HepG2 (cell line): ENCODE measurements at regions not wholly inside any gene's neighbourhood (a gene's known extent, or its start where the extent isn't known, plus 50 kb on each side); places are given as distances from the start of the nearest gene placed in this dataset.

Experiments
- ATAC-seq: fragments of 200-7000 bp; cut with Tn5 transposase; 3 replicates; pipeline ENCODE4 v1.9.1; 2020; ENCODE audit warnings: mild to moderate bottlenecking, moderate library complexity
- BruUV-seq: library from RNA; stranded (reverse); fragments of 400-500 nt; replicated peaks from 2 replicates; lab custom pipeline; 2021; lab: Mats Ljungman, UMichigan
- CTCF ChIA-PET: fragments of 300-600 bp; formaldehyde crosslinking; extraction: SDS; loops from one replicate; lab custom pipeline; 2021; ENCODE audit warnings: low total read pairs, inconsistent platforms, low intra/inter-chr PET ratio; lab: Yijun Ruan, JAX
- POLR2A ChIA-PET: fragments of 350-600 bp; sonication (Branson Sonifier 250); formaldehyde crosslinking; loops from one replicate; lab custom pipeline; 2020; ENCODE audit warnings: antibody characterized with exemption, inconsistent platforms; lab: Yijun Ruan, JAX
- DNase-seq: peaks from one replicate; pipeline ENCODE4 v3.0.0-alpha.2; 2015; ENCODE audit warnings: low spot score
- FAIRE-seq: peaks from 3 replicates; lab custom pipeline; 2011; peaks lifted over from hg19 to GRCh38; lab: Jason Lieb, UNC
- H2AFZ ChIP-seq: one replicate; pipeline ENCODE4 v1.6.1; 2011; ENCODE audit warnings: low read length, inconsistent platforms
- H3K27ac ChIP-seq: fragments of 300-600 bp; 3 replicates; pipeline ENCODE4 v1.8.0; 2011; ENCODE audit warnings: mixed run types, mild to moderate bottlenecking, mixed read lengths, low read length, inconsistent platforms; ENCODE audit not compliant: insufficient read depth; ENCODE audit errors: extremely low read length
- H3K27me3 ChIP-seq, 2 experiments: fragments of 200-600 bp in 1 of 2; 2 replicates in 1 of 2; 3 replicates in 1 of 2; pipeline versions ENCODE4 v1.6.0 to v1.8.0; 2011; ENCODE audit warnings: low read length in 2 of 2, mild to moderate bottlenecking in 2 of 2, moderate library complexity in 2 of 2, inconsistent platforms in 1 of 2; ENCODE audit not compliant: insufficient read depth in 2 of 2, control insufficient read depth in 1 of 2
- H3K36me3 ChIP-seq, 2 experiments: fragments of 200-600 bp in 1 of 2; replicated peaks in 1 of 2; 2 replicates in 1 of 2; 3 replicates in 1 of 2; pipeline versions ENCODE4 v1.5.1 to v1.8.0; 2011; ENCODE audit warnings: low read length in 2 of 2, inconsistent platforms in 1 of 2; ENCODE audit not compliant: insufficient read depth in 2 of 2, control insufficient read depth in 1 of 2
- H3K4me1 ChIP-seq: 2 replicates; pipeline ENCODE4 v1.5.1; 2012; ENCODE audit warnings: low read length, inconsistent platforms; ENCODE audit not compliant: insufficient read depth
- H3K4me2 ChIP-seq: 2 replicates; pipeline ENCODE4 v1.6.0; 2011; ENCODE audit warnings: low read depth, low read length, inconsistent platforms
- H3K4me3 ChIP-seq, 3 experiments: fragments of 200-600 bp in 1 of 3; sonication (generic), shearing (Covaris generic) in 1 of 3; replicated peaks in 1 of 3; 2 replicates each; pipeline ENCODE4 v1.5.1; 2011 to 2016; ENCODE audit warnings: low read length in 3 of 3, inconsistent platforms in 2 of 3, low read depth in 2 of 3, mild to moderate bottlenecking in 2 of 3, control low read depth in 1 of 3, mixed read lengths in 1 of 3; ENCODE audit not compliant: insufficient read depth in 1 of 3
- H3K79me2 ChIP-seq: one replicate; pipeline ENCODE4 v1.6.1; 2011; ENCODE audit warnings: low read length, inconsistent platforms; ENCODE audit not compliant: insufficient read depth
- H3K9ac ChIP-seq: 2 replicates; pipeline ENCODE4 v1.6.0; 2011; ENCODE audit warnings: mild to moderate bottlenecking, low read depth, low read length, inconsistent platforms; ENCODE audit not compliant: insufficient read depth
- H3K9me3 ChIP-seq: 2 replicates; pipeline ENCODE4 v1.5.1; 2012; ENCODE audit warnings: mild to moderate bottlenecking, low read length
- H4K20me1 ChIP-seq: 2 replicates; pipeline ENCODE4 v1.6.0; 2011; ENCODE audit warnings: inconsistent platforms, mild to moderate bottlenecking, low read length, moderate library complexity; ENCODE audit not compliant: insufficient read depth
- MAFF ChIP-seq: IDR thresholded peaks from 2 replicates; pipeline ENCODE4 v1.6.1; 2011; ENCODE audit warnings: low read depth, low read length, improper control_type of control experiment
- MAFK ChIP-seq, 2 experiments: IDR thresholded peaks in 1 of 2; conservative IDR thresholded peaks in 1 of 2; 2 replicates each; pipeline ENCODE4 v1.6.1; 2011; ENCODE audit warnings: improper control_type of control experiment in 2 of 2, low read length in 2 of 2
- MBD4 ChIP-seq: IDR thresholded peaks from 2 replicates; pipeline ENCODE4 v1.6.1; 2012; ENCODE audit warnings: low read length, inconsistent platforms, borderline replicate concordance
- NFRKB ChIP-seq: fragments of 450-650 bp; IDR thresholded peaks from 2 replicates; pipeline ENCODE4 v1.6.1; 2017
- TRAFD1 ChIP-seq: sonication (generic); formaldehyde crosslinking; IDR thresholded peaks from 2 replicates; pipeline ENCODE4 v1.5.1; 2020; ENCODE audit warnings: missing genetic modification reagents, mild to moderate bottlenecking, borderline replicate concordance
- ZBTB10 ChIP-seq: sonication (generic); formaldehyde crosslinking; IDR thresholded peaks from 2 replicates; pipeline ENCODE4 v1.4.0; 2020; ENCODE audit warnings: missing genetic modification reagents, borderline replicate concordance
- ZNF567 ChIP-seq: sonication (generic); formaldehyde crosslinking; IDR thresholded peaks from 2 replicates; pipeline ENCODE4 v1.8.1; 2023; ENCODE audit warnings: mild to moderate bottlenecking, missing genetic modification reagents, borderline replicate concordance
- ZNF607 ChIP-seq: sonication (generic); formaldehyde crosslinking; IDR thresholded peaks from 2 replicates; pipeline ENCODE4 v1.5.1; 2020; ENCODE audit warnings: missing genetic modification reagents, mild to moderate bottlenecking, borderline replicate concordance
- ZNF614 ChIP-seq: IDR thresholded peaks from 2 replicates; pipeline ENCODE4 v1.6.1; 2018; ENCODE audit warnings: missing biosample characterization, missing genetic modification reagents, inconsistent platforms, borderline replicate concordance
- WGBS: methylation state at CpG from one replicate; pipeline ENCODE4 v1.1.6; 2017; ENCODE audit warnings: low lambda C conversion rate; 5-methylcytosine and 5-hydroxymethylcytosine counted together
- in situ Hi-C: cut with HindIII; loops from 2 replicates; pipeline ENCODE4 v1.10.0; 2017; ENCODE audit warnings: low pct_unique_long_range_greater_than_20kb; ENCODE audit not compliant: extremely low pct_ligation_motif_present
- intact Hi-C: fragments of 100-400 bp; cut with micrococcal nuclease; formaldehyde crosslinking; loops from one replicate; pipeline ENCODE4 v1.10.0; 2022; ENCODE audit not compliant: unreplicated experiment

- in situ Hi-C loops (no loop called here), intact Hi-C loops (no loop called here)
- Histone ChIP-seq H3K36me3 (no peaks in the 10 kb centered on the region), H3K4me2 (no peak overlapping the region), H3K9me3 (no peaks in the 10 kb centered on the region), H4K20me1 (no peaks in the 10 kb centered on the region), H3K4me1 (no peaks in the 10 kb centered on the region), H2AFZ (no peak overlapping the region), H3K27me3 (no peaks in the 10 kb centered on the region), H3K4me3 (no peak overlapping the region), H3K79me2 (no peaks in the 10 kb centered on the region), H3K9ac (no peak overlapping the region), H3K27ac (no peak overlapping the region)
- TF ChIP-seq MAFK (conservative IDR thresholded peaks at IDR 0.05 in 1 of 2, IDR thresholded peaks at IDR 0.05 in 1 of 2; ENCODE audit: low read length in 2 of 2): 0 out of 4 replicates have a peak, but pooled peaks have one; percentile 10 to 13
- TF ChIP-seq MAFF: 0 out of 2 replicates have a peak, but pooled peaks have one; percentile 2
- no peak for TF ChIP-seq ZNF614 (CRISPR knock-in tag)
- TF ChIP-seq ZBTB10 (CRISPR knock-in tag): no peak
- no peak for TF ChIP-seq ZNF567 (CRISPR knock-in tag)
- no peak for TF ChIP-seq MBD4
- no peak for TF ChIP-seq TRAFD1 (CRISPR knock-in tag)
- no peak for TF ChIP-seq ZNF607 (CRISPR knock-in tag)
- no peak for TF ChIP-seq NFRKB
- POLR2A ChIA-PET: no interaction called here
- no peak for FAIRE-seq
- CTCF ChIA-PET: no interaction called here
- no TSS peak for BruUV-seq
- no peak for DNase-seq
- no peak for ATAC-seq
- 15% methylated on average over 2 of the region's 2 CpGs for WGBS
Observed at GRCh38 chr3:132963786-132964185, 74.4 kb upstream of the TMEM108 start.
